ENCODE measurements at regions not wholly inside any gene's neighbourhood (a gene's known extent, or its start where the extent isn't known, plus 50 kb on each side); places are given as distances from the start of the nearest gene placed in this dataset.

DNA sequence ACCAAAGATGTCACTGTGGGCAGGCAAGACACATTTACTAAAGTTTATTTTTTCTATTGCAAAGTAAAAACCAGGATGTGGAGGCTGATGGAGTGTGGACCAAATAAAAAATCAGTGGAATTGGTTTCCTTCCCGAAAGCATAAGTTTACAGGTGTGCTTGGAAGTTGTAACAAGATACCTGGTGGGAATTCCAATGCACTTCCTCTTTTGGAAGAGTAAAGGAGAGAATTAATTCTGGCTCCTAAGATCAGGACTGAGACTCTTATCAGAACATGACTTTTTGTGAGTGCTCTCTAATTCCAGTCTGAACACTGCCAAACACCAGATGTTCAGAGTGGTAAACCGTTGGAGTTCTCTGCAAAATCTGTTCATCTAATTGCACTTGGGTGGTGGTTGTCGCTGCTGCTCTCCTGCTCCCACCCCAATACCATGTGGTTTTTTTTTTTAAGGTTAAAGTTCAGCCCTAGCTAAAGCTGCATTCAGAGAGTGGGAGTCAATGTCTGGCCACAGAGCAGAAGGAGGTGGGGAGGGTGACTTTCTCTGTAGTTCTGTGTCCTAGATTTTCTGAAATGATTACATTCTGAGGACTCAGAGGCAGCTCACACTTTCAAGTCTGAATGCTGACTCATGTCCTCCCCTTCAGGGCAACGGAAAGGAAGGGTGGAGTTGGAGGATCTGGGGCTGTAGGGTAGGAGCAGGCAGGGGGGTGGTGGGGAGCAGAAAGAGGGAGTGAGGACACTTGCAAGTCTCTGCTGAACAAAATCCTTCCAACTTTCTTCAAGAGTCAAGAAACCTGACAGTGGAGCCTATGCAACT is 275.8 kb upstream of the PRDM1 start:
- ChIA-PET POLR2A (interaction anchor here (1.0 kb wide), 1 partner anchor 184 kb away, joined by 3 read pairs; no protein-coding TSS in a partner anchor), CTCF (no interaction called here)
- peak; percentile 66 for DNase-seq
- Mint-ChIP-seq H3K4me1 (ENCODE audit: low read depth) (peaks cover 61% of the 10 kb centered on the region), H3K9me3 (ENCODE audit: insufficient read depth) (no peaks in the 10 kb centered on the region), H3K4me3 (peak overlapping the region; percentile 7), H3K27me3 (ENCODE audit: low read depth) (no peaks in the 10 kb centered on the region), H3K27ac (peak overlapping the region; percentile 47), H3K36me3 (ENCODE audit: low read depth) (peaks cover 5% of the 10 kb centered on the region)
- peak; percentile 90 for ATAC-seq

DNA sequence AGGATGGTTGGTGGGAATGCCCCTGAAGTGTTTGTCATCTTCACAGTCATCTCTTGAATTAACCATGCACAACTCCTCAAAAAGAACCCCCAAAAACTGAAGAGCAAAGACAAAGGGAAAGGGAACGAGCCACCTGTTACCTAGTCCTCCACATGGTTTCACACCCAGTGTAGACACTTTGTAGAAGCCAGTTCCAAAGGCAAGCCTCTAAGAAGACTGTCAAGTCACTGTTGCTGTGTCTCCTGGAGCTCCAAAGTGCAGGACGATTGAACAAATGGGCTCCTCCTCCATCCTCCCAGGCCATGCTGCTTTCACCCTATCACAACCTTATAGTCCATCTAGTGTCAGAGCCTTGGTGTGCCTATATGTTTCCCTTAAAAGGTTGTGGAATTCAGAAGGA is 277.6 kb upstream of the PRDM1 start:
- peaks cover 44% of the 10 kb centered on the region for H3K4me1 Mint-ChIP-seq (ENCODE audit: low read depth)
- H3K27ac Mint-ChIP-seq = no peak overlapping the region
- no peak for ATAC-seq
- POLR2A ChIA-PET = no interaction called here
- CTCF ChIA-PET = no interaction called here
- H3K27me3 Mint-ChIP-seq (ENCODE audit: low read depth) = no peaks in the 10 kb centered on the region
- peaks cover 5% of the 10 kb centered on the region for H3K36me3 Mint-ChIP-seq (ENCODE audit: low read depth)
- no peaks in the 10 kb centered on the region for H3K9me3 Mint-ChIP-seq (ENCODE audit: insufficient read depth)
- DNase-seq = no peak
- no peak overlapping the region for H3K4me3 Mint-ChIP-seq

DNA sequence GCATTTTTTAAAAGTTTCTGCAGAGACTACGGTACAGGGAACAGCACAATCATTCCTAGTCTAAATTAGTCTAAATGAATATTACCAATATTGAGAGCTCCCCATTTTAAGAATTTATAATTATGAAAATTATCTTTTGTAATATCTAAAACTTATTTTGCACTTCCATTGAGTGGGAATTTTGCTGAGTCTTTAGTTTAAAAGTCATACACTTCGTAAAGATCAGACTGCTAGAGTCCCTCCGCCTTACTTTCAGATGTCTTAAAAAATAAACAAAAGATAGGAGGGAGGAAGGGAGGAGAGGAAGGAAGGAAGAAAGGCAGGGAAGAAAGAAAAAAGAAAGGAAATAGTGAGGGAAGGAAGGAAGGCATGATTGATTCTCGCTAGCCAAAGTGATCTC is 278.2 kb upstream of the PRDM1 start:
- Mint-ChIP-seq H3K27ac (no peak overlapping the region), H3K9me3 (ENCODE audit: insufficient read depth) (no peaks in the 10 kb centered on the region), H3K27me3 (ENCODE audit: low read depth) (no peaks in the 10 kb centered on the region), H3K36me3 (ENCODE audit: low read depth) (peaks cover 5% of the 10 kb centered on the region), H3K4me3 (no peak overlapping the region), H3K4me1 (ENCODE audit: low read depth) (peaks cover 41% of the 10 kb centered on the region)
- ChIA-PET POLR2A (no interaction called here), CTCF (no interaction called here)
- DNase-seq = no peak
- ATAC-seq = no peak

DNA sequence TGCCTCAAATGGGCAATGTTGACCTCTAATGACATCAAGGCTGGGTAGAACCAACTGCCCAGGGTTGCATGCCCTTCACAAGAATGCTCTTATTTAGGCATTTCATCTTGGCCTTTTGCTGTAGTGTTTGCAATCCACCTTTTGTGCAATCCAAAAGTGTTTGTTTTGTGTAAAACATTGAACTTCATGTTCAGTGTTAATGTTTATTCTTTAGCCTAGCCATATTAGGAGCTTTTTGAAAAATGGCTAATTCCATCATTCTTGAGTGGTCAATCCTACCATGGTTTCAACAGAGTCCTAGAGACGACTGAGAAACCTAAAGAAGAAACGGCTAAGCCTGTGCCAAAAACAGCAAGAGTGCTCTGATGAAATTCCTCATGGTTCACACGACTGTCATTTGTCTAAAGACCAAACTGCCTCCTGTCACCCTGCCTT is 279.6 kb upstream of the PRDM1 start:
- Mint-ChIP-seq H3K9me3 (ENCODE audit: insufficient read depth) (no peaks in the 10 kb centered on the region), H3K36me3 (ENCODE audit: low read depth) (no peaks in the 10 kb centered on the region), H3K27ac (no peak overlapping the region), H3K4me3 (no peak overlapping the region), H3K4me1 (ENCODE audit: low read depth) (peaks cover 33% of the 10 kb centered on the region), H3K27me3 (ENCODE audit: low read depth) (peaks cover 2% of the 10 kb centered on the region)
- CTCF ChIA-PET = no interaction called here
- DNase-seq = no peak
- no peak for ATAC-seq
- POLR2A ChIA-PET = no interaction called here

DNA sequence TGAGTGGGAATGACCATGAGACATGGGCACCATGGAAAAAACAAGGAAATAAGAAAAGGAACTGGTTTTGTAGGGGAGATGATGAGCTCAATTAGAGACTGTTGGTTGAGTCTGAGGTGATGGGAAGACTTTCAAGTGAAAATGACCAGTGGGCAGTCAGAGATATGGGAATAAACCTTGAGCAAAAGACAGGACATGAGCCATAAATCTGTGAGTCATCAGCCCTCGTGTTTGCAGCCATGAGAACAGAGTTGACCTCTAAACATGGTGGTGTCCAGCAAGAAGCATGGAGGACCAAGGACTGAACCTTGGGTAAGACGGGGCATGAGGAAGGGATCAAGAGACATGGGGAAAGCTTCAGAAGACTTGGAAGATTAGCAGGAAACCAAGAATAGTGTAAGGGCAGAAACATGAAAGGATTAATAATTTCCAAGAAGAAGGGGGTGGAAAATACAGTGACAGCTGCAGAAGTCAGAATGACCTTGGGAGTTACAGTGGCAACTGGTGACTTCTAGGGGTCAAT is 280.6 kb upstream of the PRDM1 start:
- DNase-seq (no peak), ATAC-seq (no peak)
- ChIA-PET CTCF (no interaction called here), POLR2A (no interaction called here)
- no peaks in the 10 kb centered on the region for H3K9me3 Mint-ChIP-seq (ENCODE audit: insufficient read depth)
- H3K36me3 Mint-ChIP-seq (ENCODE audit: low read depth) = no peaks in the 10 kb centered on the region
- H3K4me1 Mint-ChIP-seq (ENCODE audit: low read depth) = peaks cover 28% of the 10 kb centered on the region
- H3K27me3 Mint-ChIP-seq (ENCODE audit: low read depth) = peaks cover 4% of the 10 kb centered on the region
- no peak overlapping the region for H3K4me3 Mint-ChIP-seq
- H3K27ac Mint-ChIP-seq = no peak overlapping the region

DNA sequence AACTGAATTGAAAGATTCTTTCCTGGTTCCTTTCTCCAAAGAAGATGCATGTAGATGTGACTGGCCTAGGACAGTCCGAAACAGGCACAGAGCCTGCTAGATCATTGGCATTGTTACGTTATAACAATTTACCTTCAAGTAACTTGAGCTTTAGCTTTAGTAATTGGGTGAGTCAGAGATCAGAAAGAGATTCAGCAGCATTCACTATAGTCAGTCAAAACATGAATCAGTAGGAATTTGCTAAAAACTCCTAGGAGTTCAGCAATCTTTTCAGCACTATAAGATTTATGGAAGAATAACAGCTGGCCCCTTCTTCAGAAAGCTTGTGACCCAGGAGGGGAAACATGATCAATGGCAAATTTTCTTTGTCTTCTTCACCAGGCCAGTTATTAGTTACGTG is 281.7 kb upstream of the PRDM1 start:
- Mint-ChIP-seq H3K27ac (no peak overlapping the region), H3K9me3 (ENCODE audit: insufficient read depth) (no peaks in the 10 kb centered on the region), H3K27me3 (ENCODE audit: low read depth) (peaks cover 4% of the 10 kb centered on the region), H3K4me3 (no peak overlapping the region), H3K4me1 (ENCODE audit: low read depth) (peaks cover 17% of the 10 kb centered on the region), H3K36me3 (ENCODE audit: low read depth) (no peaks in the 10 kb centered on the region)
- ChIA-PET CTCF (interaction anchor here (0.7 kb wide), 1 partner anchor 282 kb away, joined by 4 read pairs; the partner anchor contains the start of gene PRDM1), POLR2A (no interaction called here)
- ATAC-seq (no peak), DNase-seq (no peak)

DNA sequence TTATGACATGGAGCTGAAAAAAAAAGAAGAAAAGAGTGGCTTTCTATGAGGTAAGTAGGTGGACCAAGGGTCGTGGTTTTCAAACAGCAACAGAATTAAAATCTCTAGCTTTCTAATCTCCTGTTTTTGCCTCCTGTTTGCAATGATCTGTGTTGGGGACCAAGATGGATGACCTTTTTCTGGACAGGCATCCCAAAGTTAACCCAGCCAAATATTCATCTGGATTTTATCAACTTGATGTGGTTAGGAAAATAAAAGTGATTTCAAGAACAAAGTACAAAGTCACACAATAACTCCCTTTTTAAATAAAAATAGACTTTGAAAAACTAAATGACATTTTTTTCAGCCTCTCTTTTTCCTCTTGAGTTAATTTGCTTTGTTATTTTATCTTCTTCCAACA is 282.1 kb upstream of the PRDM1 start:
- POLR2A ChIA-PET = no interaction called here
- DNase-seq (no peak), ATAC-seq (no peak)
- H3K4me1 Mint-ChIP-seq (ENCODE audit: low read depth) = peaks cover 15% of the 10 kb centered on the region
- H3K36me3 Mint-ChIP-seq (ENCODE audit: low read depth) = no peaks in the 10 kb centered on the region
- CTCF ChIA-PET = interaction anchor here (0.7 kb wide), 1 partner anchor 282 kb away, joined by 4 read pairs; the partner anchor contains the start of gene PRDM1
- no peak overlapping the region for H3K4me3 Mint-ChIP-seq
- peaks cover 4% of the 10 kb centered on the region for H3K27me3 Mint-ChIP-seq (ENCODE audit: low read depth)
- H3K27ac Mint-ChIP-seq = no peak overlapping the region
- no peaks in the 10 kb centered on the region for H3K9me3 Mint-ChIP-seq (ENCODE audit: insufficient read depth)

DNA sequence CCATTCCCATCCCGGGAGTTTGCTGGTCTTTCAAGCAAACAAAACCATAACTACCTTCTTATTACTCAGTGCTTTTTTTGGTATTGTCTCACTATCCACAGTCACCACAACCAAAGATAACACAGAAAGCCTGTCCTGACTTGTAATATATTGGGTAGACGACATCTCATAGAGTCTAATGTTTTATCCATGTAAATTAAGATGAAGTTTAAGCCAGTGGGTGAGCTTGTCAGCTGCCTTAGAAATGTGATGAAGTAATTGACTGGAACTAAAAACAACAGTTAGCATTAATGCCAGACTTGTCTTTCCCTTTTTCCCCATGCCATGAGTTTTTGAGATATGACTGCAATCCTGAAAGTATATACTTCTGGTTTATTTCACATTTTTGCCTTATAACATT is 282.7 kb upstream of the PRDM1 start:
- ATAC-seq (no peak), DNase-seq (no peak)
- H3K27ac Mint-ChIP-seq = no peak overlapping the region
- H3K36me3 Mint-ChIP-seq (ENCODE audit: low read depth) = no peaks in the 10 kb centered on the region
- H3K4me1 Mint-ChIP-seq (ENCODE audit: low read depth) = peaks cover 11% of the 10 kb centered on the region
- POLR2A ChIA-PET = no interaction called here
- no peaks in the 10 kb centered on the region for H3K9me3 Mint-ChIP-seq (ENCODE audit: insufficient read depth)
- no peak overlapping the region for H3K4me3 Mint-ChIP-seq
- CTCF ChIA-PET = interaction anchor here (0.7 kb wide), 1 partner anchor 68 kb away, joined by 3 read pairs; no protein-coding TSS in a partner anchor
- peaks cover 4% of the 10 kb centered on the region for H3K27me3 Mint-ChIP-seq (ENCODE audit: low read depth)

DNA sequence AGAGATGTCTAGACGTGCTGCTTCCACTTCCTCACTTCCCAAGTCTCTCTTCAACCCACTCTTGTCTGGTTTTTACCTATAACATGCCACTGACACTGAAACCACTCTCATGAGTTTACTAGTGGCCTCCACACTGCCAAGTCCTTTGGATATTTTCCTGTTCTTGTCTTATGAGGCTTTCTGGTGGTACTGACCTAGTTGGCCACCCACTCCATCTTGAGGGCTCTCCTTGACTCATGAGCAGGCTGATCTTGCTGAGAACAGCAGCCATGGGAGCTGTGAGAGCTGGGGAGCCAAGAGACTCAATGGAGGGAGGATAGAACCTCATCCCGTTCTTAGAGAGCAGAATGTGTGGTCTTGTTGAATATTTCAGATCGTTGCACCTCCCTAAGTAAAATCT is 283.4 kb upstream of the PRDM1 start:
- no peak overlapping the region for H3K4me3 Mint-ChIP-seq
- H3K4me1 Mint-ChIP-seq (ENCODE audit: low read depth) = peaks cover 7% of the 10 kb centered on the region
- ChIA-PET CTCF (interaction anchor here (0.7 kb wide), 1 partner anchor 68 kb away, joined by 3 read pairs; no protein-coding TSS in a partner anchor), POLR2A (no interaction called here)
- H3K9me3 Mint-ChIP-seq (ENCODE audit: insufficient read depth) = no peaks in the 10 kb centered on the region
- peaks cover 4% of the 10 kb centered on the region for H3K27me3 Mint-ChIP-seq (ENCODE audit: low read depth)
- DNase-seq (no peak), ATAC-seq (no peak)
- H3K36me3 Mint-ChIP-seq (ENCODE audit: low read depth) = no peaks in the 10 kb centered on the region
- no peak overlapping the region for H3K27ac Mint-ChIP-seq

DNA sequence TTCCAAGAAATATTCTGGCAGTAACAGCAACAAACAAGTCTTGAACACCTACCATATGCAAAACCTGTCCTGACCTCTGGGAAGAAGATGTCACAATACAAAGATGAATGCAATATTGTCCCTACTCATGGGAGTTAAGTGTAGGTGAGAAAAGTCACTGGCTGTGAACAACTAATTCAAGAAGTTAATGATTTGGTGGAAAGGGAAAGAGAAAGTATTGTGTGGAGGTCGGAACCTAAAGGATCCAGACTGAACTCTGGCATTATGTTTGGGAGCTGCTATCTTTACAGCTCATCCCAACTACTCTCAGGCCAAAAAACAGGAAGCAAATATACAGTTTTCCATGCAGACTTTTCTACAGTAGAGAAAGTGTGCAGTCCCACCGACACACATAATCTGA is 285.3 kb upstream of the PRDM1 start:
- Mint-ChIP-seq H3K36me3 (ENCODE audit: low read depth) (no peaks in the 10 kb centered on the region), H3K27ac (no peak overlapping the region), H3K4me3 (no peak overlapping the region), H3K27me3 (ENCODE audit: low read depth) (peaks cover 4% of the 10 kb centered on the region), H3K9me3 (ENCODE audit: insufficient read depth) (no peaks in the 10 kb centered on the region), H3K4me1 (ENCODE audit: low read depth) (peaks cover 5% of the 10 kb centered on the region)
- ChIA-PET POLR2A (no interaction called here), CTCF (no interaction called here)
- no peak for DNase-seq
- no peak for ATAC-seq

DNA sequence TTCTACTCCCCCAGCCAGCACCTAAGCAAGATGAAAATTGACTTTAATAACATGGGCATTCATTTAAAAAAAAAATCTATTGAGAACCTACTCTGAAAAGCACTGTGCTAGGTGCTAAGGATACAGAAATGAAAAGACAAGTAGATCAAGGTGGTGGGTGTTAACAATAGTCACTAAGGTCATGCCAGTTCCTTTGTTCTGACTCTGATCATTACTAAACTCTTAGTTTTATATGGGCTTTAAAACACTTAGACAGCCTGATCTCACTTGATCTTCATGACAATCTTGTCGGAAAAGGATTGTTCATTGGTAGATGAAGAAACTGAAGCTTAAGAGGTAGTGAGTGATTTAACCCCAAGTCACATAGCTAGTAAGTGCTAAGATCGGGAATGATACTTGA is 285.7 kb upstream of the PRDM1 start:
- Mint-ChIP-seq H3K36me3 (ENCODE audit: low read depth) (no peaks in the 10 kb centered on the region), H3K9me3 (ENCODE audit: insufficient read depth) (no peaks in the 10 kb centered on the region), H3K4me3 (no peak overlapping the region), H3K4me1 (ENCODE audit: low read depth) (peaks cover 5% of the 10 kb centered on the region), H3K27ac (no peak overlapping the region), H3K27me3 (ENCODE audit: low read depth) (peaks cover 4% of the 10 kb centered on the region)
- CTCF ChIA-PET = no interaction called here
- DNase-seq (no peak), ATAC-seq (no peak)
- POLR2A ChIA-PET = no interaction called here

DNA sequence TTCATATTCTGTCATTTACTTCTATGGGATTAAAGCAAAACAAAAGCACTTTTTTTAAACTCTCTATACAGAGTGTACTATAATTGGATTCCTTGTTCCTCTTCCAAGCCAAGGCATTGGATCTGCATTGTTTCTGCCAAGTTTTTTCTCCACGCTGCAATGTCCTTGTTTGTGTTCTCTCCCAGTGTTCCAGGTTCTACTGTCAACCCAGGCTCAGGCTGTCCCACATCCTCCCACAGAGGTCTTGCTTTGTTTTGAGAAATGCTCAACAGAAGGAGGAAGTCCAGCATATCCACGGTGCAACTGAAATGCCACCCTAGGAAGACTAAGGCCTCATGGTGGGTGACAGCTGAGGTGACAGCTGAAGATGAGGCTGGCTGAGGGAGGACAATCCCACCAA is 287.1 kb upstream of the PRDM1 start:
- no peak overlapping the region for H3K27ac Mint-ChIP-seq
- H3K4me1 Mint-ChIP-seq (ENCODE audit: low read depth) = peaks cover 11% of the 10 kb centered on the region
- POLR2A ChIA-PET = interaction anchor here (0.8 kb wide), 1 partner anchor 13 kb away, joined by 3 read pairs; no protein-coding TSS in a partner anchor
- ATAC-seq (no peak), DNase-seq (no peak)
- H3K36me3 Mint-ChIP-seq (ENCODE audit: low read depth) = no peaks in the 10 kb centered on the region
- H3K4me3 Mint-ChIP-seq = no peak overlapping the region
- no peaks in the 10 kb centered on the region for H3K9me3 Mint-ChIP-seq (ENCODE audit: insufficient read depth)
- peaks cover 4% of the 10 kb centered on the region for H3K27me3 Mint-ChIP-seq (ENCODE audit: low read depth)
- CTCF ChIA-PET = interaction anchor here (1.2 kb wide), 1 partner anchor 17 kb away, joined by 4 read pairs; no protein-coding TSS in a partner anchor

Data from activated CD8-positive, alpha-beta T cell treated with anti-CD3 and anti-CD28 coated beads, Interleukin-2, amount 10 ng/mL, durations not matched to agents 7 days and 5 days (primary cell).